DMS53 treated with DMSO at 0.1 percent for 48 hours (cell line): ENCODE measurements at regions not wholly inside any gene's neighbourhood (a gene's known extent, or its start where the extent isn't known, plus 50 kb on each side); places are given as distances from the start of the nearest gene placed in this dataset.
A peak's percentile ranks its signal among the peaks of the same experiment; 100 is the strongest.

ENCODE experiments used
- DNase-seq: peaks from one replicate; lab custom pipeline; 2025; ENCODE audit not compliant: unreplicated experiment; lab: John Stamatoyannopoulos, UW

- no peak for DNase-seq
Measured at GRCh38 chr6:90874931-90875330, 288.1 kb upstream of the MAP3K7 start.

- DNase-seq: no peak
Measured at GRCh38 chr6:90872981-90873380, 286.1 kb upstream of the MAP3K7 start.

GRCh38 chr6:90870561-90870960, 283.7 kb upstream of the MAP3K7 start:
- no peak for DNase-seq

GRCh38 chr6:90868656-90869055, 281.8 kb upstream of the MAP3K7 start:
- DNase-seq: no peak

- DNase-seq: no peak
Measured at GRCh38 chr6:90868256-90868655, 281.4 kb upstream of the MAP3K7 start.

GRCh38 chr6:90865513-90865912, 278.6 kb upstream of the MAP3K7 start:
- DNase-seq: no peak

- no peak for DNase-seq
Measured at GRCh38 chr6:90863043-90863442, 276.2 kb upstream of the MAP3K7 start.

GRCh38 chr6:90860822-90861601, 274.1 kb upstream of the MAP3K7 start:
- DNase-seq: peak; percentile 23

GRCh38 chr6:90859612-90860011, 272.7 kb upstream of the MAP3K7 start:
- DNase-seq: no peak

- DNase-seq: no peak
Measured at GRCh38 chr6:90859056-90859455, 272.2 kb upstream of the MAP3K7 start.

GRCh38 chr6:90849686-90850085, 262.8 kb upstream of the MAP3K7 start:
- DNase-seq: no peak

- peak; percentile 18 for DNase-seq
Measured at GRCh38 chr6:90846824-90847223, 260.0 kb upstream of the MAP3K7 start.

- DNase-seq: peak; percentile 87
Measured at GRCh38 chr6:90835596-90836212, 248.8 kb upstream of the MAP3K7 start.

- DNase-seq: no peak
Measured at GRCh38 chr6:90829311-90829710, 242.4 kb upstream of the MAP3K7 start.

GRCh38 chr6:90820436-90820835, 233.6 kb upstream of the MAP3K7 start:
- no peak for DNase-seq

- no peak for DNase-seq
Measured at GRCh38 chr6:90819483-90819882, 232.6 kb upstream of the MAP3K7 start.

- DNase-seq: no peak
Measured at GRCh38 chr6:90818163-90818562, 231.3 kb upstream of the MAP3K7 start.

- no peak for DNase-seq
Measured at GRCh38 chr6:90816764-90817163, 229.9 kb upstream of the MAP3K7 start.

- peak; percentile 70 for DNase-seq
Measured at GRCh38 chr6:90811596-90812226, 224.8 kb upstream of the MAP3K7 start.

- DNase-seq: no peak
Measured at GRCh38 chr6:90809035-90809434, 222.2 kb upstream of the MAP3K7 start.

GRCh38 chr6:90807791-90808701, 221.2 kb upstream of the MAP3K7 start:
- no peak for DNase-seq
